Astrocyte of the cerebellum (primary cell): ENCODE measurements at regions not wholly inside any gene's neighbourhood (a gene's known extent, or its start where the extent isn't known, plus 50 kb on each side); places are given as distances from the start of the nearest gene placed in this dataset.
A peak's percentile ranks its signal among the peaks of the same experiment; 100 is the strongest.

ENCODE experiments used
- DNase-seq: peaks from one replicate; pipeline ENCODE4 v3.0.0-alpha.2; 2011; ENCODE audit warnings: low read depth
- H3K4me3 ChIP-seq: 2 replicates; pipeline ENCODE4 v1.5.1; 2011; ENCODE audit warnings: mild to moderate bottlenecking, low read depth, low read length, moderate library complexity
- in situ Hi-C: cut with HindIII; loops from 2 replicates; pipeline ENCODE4 v1.10.0; 2017; ENCODE audit warnings: low sequenced_read_pairs
- TF ChIP-seq, protein P1 (sequence below): IDR thresholded peaks from 2 replicates; pipeline ENCODE4 v1.5.1; 2012; ENCODE audit warnings: low read length, low read depth, moderate library complexity, mild to moderate bottlenecking; ENCODE audit errors: missing control alignments

DNA sequence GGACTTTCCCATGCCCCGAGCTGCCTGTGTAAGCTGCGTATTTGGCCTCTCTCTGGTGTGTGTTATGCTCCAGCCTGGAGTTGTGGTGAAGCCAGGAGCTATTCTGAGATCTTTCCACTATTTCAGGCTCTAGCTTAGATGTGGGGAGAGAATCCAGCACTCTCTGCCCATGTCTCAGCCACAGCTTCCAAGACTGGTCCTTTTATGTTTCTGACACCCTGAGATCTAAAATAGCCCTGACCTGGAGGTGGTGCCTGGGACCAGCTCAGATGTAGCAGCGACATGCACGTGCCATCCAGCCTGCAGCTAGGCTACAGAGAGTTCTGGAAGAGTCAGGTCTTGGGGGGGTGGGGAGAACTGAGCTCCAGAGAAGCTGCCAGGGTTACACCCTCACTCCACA lies 76.5 kb downstream of the TENT5C start:
- DNase-seq, result no peak
- no peak overlapping the region for H3K4me3 ChIP-seq
- TF ChIP-seq, protein P1, sequence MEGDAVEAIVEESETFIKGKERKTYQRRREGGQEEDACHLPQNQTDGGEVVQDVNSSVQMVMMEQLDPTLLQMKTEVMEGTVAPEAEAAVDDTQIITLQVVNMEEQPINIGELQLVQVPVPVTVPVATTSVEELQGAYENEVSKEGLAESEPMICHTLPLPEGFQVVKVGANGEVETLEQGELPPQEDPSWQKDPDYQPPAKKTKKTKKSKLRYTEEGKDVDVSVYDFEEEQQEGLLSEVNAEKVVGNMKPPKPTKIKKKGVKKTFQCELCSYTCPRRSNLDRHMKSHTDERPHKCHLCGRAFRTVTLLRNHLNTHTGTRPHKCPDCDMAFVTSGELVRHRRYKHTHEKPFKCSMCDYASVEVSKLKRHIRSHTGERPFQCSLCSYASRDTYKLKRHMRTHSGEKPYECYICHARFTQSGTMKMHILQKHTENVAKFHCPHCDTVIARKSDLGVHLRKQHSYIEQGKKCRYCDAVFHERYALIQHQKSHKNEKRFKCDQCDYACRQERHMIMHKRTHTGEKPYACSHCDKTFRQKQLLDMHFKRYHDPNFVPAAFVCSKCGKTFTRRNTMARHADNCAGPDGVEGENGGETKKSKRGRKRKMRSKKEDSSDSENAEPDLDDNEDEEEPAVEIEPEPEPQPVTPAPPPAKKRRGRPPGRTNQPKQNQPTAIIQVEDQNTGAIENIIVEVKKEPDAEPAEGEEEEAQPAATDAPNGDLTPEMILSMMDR, result no peak
- in situ Hi-C loops, result no loop called here

DNA sequence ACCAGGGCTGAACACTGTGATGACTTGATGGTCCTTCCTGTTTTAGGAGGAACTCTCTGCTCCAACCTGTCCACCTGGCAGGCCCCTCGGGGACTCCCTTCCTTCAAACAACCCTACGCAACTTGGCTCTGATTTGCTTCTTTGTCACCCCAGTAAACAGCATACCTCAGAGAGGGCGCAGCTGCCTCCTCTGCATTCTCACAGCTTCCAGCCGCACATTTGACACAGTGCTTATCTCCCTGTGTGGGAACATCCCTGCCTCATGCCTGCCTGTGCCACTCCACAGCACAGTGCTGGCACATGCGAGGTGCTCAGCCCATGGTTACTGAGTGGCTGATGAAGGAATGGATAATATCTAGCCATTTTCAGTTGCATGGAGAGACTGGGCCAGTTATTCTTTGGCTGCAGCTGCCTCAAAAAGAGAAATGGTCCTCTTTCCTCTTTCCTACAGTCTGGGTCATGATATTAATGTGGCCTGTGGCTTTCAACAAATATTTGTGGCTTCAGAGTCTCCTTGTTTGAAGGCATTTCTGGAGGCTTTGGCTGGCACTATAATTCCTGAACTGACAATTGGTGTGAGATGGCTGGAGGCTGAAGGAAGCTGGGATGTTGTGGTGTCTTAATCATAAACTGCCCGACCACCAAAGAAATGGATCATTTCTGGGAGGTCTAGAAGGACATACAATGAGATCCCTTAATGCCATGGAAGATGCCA lies 77.9 kb downstream of the TENT5C start:
- H3K4me3 ChIP-seq, result no peak overlapping the region
- peak; percentile 40 for DNase-seq
- TF ChIP-seq, protein P1, result no peak
- in situ Hi-C loops, result no loop called here

DNA sequence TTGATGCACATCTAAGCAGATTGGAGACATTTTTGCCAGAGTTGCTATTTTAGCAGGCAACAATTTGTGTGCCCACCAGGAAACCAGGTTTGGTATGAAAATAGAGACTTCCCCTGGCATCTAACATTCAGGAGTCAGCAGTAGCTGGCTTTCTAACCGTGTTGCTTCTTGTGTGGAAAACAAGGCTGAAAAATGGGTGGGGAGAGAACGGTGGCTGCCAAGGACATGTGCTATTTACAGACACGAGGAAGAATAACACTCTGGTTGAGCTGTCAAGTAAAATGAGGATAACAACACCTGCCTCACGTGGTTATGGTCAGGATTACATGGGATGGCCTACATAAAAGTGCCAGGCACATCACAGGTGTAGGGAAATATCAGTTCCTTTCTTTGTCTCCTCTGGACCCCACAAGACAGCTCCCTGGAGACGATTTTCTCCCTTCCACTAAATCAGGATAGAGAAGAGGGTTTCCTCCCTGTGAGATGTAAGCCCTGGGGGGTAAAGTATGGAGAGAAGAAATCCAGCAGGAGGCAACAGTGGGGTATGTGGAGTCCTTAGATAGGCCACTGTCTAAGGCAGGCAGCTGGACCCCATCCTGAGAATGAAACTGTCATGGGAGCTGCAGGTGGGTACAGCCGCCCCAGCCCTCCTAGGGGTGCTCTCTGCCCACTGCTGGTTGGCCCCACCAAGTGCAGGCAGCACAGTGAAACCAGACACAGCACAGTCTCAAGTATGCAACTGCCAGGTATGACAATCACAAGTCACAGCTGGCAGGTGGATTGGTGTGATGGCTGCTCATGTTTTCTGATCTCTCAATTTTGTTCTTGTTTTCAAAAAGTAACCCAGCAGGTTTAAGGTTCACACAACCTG lies 80.3 kb downstream of the TENT5C start:
- DNase-seq, result no peak
- H3K4me3 ChIP-seq, result no peak overlapping the region
- in situ Hi-C loops, result no loop called here
- TF ChIP-seq, protein P1, result no peak

DNA sequence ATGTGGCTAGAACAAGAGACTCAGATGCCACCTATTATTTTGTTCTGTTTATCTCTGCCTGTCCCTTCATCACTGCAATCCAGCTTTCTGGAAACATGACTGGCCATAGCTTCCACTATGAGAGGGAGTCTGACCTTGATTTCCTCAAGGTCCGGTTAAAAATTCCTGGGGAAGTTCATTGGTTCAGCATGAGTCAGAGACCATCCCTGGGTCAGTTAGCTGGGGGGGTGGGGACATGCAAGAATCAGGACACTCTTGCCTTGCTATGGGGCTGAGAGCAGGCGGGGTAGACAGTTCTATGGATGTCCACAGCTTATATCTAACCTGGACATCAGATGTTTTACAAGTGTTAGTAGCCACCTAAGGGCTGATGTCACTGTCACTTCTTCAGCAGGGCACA lies 81.1 kb downstream of the TENT5C start:
- in situ Hi-C loops, result no loop called here
- TF ChIP-seq, protein P1, result no peak
- no peak for DNase-seq
- H3K4me3 ChIP-seq, result no peak overlapping the region

DNA sequence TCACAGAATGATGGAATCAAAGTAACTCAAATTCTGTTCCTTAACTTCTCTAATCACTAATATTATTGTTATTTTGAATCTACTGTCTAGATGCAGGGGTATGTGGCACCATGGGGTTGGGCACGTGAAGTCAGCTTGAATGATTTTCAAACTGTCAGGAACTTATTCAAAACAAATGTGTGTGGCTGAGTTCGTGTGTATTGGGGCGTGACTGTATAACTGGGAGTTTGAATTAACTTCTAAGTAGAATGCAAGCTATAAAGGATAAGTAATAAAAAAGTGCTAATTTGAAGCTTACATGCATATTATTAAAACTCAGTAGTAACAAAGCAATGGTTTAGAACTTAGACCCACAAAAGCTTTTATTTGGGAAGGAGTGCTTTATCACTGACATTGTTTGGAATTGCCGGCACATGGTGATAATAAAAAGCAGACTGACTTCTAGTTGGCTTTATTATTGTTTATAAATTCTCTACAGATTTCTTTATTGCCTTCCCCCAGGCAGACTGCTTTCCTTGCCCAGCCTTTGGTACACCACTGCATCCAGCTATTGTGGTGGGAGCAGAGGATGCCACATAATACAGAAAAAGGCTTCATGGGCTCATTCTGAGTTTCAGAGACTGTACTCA lies 84.3 kb downstream of the TENT5C start:
- TF ChIP-seq, protein P1, result no peak
- H3K4me3 ChIP-seq, result no peak overlapping the region
- in situ Hi-C loops, result no loop called here
- DNase-seq, result no peak

DNA sequence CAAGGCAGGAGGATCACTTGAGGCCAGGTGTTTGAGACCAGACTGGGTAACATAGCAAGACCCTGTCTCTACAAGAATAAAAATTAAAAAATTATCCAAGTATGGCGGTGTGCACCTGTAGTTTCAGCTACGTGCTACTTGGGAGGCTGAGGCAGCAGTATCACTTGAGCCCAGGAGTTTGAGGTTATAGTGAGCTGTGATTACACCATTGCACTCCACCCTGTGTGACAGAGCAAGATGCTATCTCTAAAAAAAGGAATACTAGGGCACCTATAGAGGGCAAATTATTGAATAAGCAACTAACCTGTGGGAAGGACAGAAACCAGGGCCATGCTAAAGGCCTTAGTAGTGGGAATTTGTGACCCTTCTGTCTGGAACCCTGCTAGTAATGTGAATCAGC lies 86.1 kb downstream of the TENT5C start:
- H3K4me3 ChIP-seq, result no peak overlapping the region
- in situ Hi-C loops, result no loop called here
- TF ChIP-seq, protein P1, result no peak
- DNase-seq, result no peak
